WTC11 (cell line): ENCODE measurements at regions not wholly inside any gene's neighbourhood (a gene's known extent, or its start where the extent isn't known, plus 50 kb on each side); places are given as distances from the start of the nearest gene placed in this dataset.

ENCODE experiments used
- TEAD1 ChIP-seq: sonication (generic); formaldehyde crosslinking; IDR thresholded peaks from 2 replicates; pipeline ENCODE4 v1.8.0; 2022; ENCODE audit warnings: mild to moderate bottlenecking, missing genetic modification reagents
- ZNF121 ChIP-seq: sonication (generic); formaldehyde crosslinking; IDR thresholded peaks from 2 replicates; pipeline ENCODE4 v1.8.0; 2023; ENCODE audit warnings: missing genetic modification reagents
- TF ChIP-seq, protein P1 (sequence below): sonication (generic); formaldehyde crosslinking; IDR thresholded peaks from 2 replicates; pipeline ENCODE4 v1.8.0; 2022; ENCODE audit warnings: mild to moderate bottlenecking, missing genetic modification reagents
- TF ChIP-seq, protein P2 (sequence below): sonication (generic); formaldehyde crosslinking; IDR thresholded peaks from 2 replicates; pipeline ENCODE4 v1.8.0; 2022; ENCODE audit warnings: mild to moderate bottlenecking, missing genetic modification reagents
- TF ChIP-seq, protein P3 (sequence below): fragments of 200-600 bp; IDR thresholded peaks from 2 replicates; pipeline ENCODE4 v1.8.0; 2022; ENCODE audit warnings: antibody characterized with exemption
- TF ChIP-seq, protein P4 (sequence below): sonication (generic); formaldehyde crosslinking; IDR thresholded peaks from 2 replicates; pipeline ENCODE4 v1.8.1; 2023; ENCODE audit warnings: mild to moderate bottlenecking, missing genetic modification reagents, moderate library complexity
- TF ChIP-seq, protein P5 (sequence below): sonication (generic); formaldehyde crosslinking; IDR thresholded peaks from 2 replicates; pipeline ENCODE4 v1.8.1; 2023; ENCODE audit warnings: mild to moderate bottlenecking, moderate library complexity, missing genetic modification reagents

- TF ChIP-seq, protein P1, sequence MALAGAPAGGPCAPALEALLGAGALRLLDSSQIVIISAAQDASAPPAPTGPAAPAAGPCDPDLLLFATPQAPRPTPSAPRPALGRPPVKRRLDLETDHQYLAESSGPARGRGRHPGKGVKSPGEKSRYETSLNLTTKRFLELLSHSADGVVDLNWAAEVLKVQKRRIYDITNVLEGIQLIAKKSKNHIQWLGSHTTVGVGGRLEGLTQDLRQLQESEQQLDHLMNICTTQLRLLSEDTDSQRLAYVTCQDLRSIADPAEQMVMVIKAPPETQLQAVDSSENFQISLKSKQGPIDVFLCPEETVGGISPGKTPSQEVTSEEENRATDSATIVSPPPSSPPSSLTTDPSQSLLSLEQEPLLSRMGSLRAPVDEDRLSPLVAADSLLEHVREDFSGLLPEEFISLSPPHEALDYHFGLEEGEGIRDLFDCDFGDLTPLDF, result no peak
- TF ChIP-seq, protein P2, sequence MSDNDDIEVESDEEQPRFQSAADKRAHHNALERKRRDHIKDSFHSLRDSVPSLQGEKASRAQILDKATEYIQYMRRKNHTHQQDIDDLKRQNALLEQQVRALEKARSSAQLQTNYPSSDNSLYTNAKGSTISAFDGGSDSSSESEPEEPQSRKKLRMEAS (CRISPR knock-in tag), result no peak
- TF ChIP-seq ZNF121 (CRISPR knock-in tag), result no peak
- TF ChIP-seq, protein P3, sequence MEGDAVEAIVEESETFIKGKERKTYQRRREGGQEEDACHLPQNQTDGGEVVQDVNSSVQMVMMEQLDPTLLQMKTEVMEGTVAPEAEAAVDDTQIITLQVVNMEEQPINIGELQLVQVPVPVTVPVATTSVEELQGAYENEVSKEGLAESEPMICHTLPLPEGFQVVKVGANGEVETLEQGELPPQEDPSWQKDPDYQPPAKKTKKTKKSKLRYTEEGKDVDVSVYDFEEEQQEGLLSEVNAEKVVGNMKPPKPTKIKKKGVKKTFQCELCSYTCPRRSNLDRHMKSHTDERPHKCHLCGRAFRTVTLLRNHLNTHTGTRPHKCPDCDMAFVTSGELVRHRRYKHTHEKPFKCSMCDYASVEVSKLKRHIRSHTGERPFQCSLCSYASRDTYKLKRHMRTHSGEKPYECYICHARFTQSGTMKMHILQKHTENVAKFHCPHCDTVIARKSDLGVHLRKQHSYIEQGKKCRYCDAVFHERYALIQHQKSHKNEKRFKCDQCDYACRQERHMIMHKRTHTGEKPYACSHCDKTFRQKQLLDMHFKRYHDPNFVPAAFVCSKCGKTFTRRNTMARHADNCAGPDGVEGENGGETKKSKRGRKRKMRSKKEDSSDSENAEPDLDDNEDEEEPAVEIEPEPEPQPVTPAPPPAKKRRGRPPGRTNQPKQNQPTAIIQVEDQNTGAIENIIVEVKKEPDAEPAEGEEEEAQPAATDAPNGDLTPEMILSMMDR, result no peak
- TF ChIP-seq, protein P4, sequence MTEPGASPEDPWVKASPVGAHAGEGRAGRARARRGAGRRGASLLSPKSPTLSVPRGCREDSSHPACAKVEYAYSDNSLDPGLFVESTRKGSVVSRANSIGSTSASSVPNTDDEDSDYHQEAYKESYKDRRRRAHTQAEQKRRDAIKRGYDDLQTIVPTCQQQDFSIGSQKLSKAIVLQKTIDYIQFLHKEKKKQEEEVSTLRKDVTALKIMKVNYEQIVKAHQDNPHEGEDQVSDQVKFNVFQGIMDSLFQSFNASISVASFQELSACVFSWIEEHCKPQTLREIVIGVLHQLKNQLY (CRISPR knock-in tag), result no peak
- no peak for TF ChIP-seq TEAD1 (CRISPR knock-in tag)
- TF ChIP-seq, protein P5, sequence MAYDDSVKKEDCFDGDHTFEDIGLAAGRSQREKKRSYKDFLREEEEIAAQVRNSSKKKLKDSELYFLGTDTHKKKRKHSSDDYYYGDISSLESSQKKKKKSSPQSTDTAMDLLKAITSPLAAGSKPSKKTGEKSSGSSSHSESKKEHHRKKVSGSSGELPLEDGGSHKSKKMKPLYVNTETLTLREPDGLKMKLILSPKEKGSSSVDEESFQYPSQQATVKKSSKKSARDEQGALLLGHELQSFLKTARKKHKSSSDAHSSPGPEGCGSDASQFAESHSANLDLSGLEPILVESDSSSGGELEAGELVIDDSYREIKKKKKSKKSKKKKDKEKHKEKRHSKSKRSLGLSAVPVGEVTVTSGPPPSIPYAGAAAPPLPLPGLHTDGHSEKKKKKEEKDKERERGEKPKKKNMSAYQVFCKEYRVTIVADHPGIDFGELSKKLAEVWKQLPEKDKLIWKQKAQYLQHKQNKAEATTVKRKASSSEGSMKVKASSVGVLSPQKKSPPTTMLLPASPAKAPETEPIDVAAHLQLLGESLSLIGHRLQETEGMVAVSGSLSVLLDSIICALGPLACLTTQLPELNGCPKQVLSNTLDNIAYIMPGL, result no peak
Measured at GRCh38 chr12:88767699-88768098, 187.4 kb upstream of the KITLG start.
